Cerebellar cortex (tissue), 1 donor: ENCODE measurements at regions not wholly inside any gene's neighbourhood (a gene's known extent, or its start where the extent isn't known, plus 50 kb on each side); places are given as distances from the start of the nearest gene placed in this dataset.
"Not testable (repeated sequence)": the region's sequence is repeated elsewhere in the genome, so short reads cannot be mapped to it uniquely, and the experiment has no call there.

Experiments
- DNase-seq: peaks from one replicate; pipeline ENCODE4 v3.0.0-alpha.2; 2015; ENCODE audit warnings: low spot score

- DNase-seq: no peak
Measured at GRCh38 chr2:136282251-136282650, 164.3 kb upstream of the CXCR4 start.

GRCh38 chr2:136281281-136282114 is 163.5 kb upstream of the CXCR4 start:
- DNase-seq: no peak

GRCh38 chr2:136266346-136266745 is 148.4 kb upstream of the CXCR4 start:
- DNase-seq: not testable (repeated sequence)

GRCh38 chr2:136259551-136259950 is 141.6 kb upstream of the CXCR4 start:
- no peak for DNase-seq

- no peak for DNase-seq
Measured at GRCh38 chr2:136257893-136258292, 139.9 kb upstream of the CXCR4 start.

GRCh38 chr2:136255648-136256461 is 137.9 kb upstream of the CXCR4 start:
- DNase-seq: no peak

- DNase-seq: no peak
Measured at GRCh38 chr2:136255127-136255526, 137.2 kb upstream of the CXCR4 start.

GRCh38 chr2:136254681-136255080 is 136.7 kb upstream of the CXCR4 start:
- DNase-seq: no peak

GRCh38 chr2:136253288-136254004 is 135.5 kb upstream of the CXCR4 start:
- no peak for DNase-seq

- DNase-seq: no peak
Measured at GRCh38 chr2:136251885-136252585, 134.1 kb upstream of the CXCR4 start.

GRCh38 chr2:136251197-136251884 is 133.4 kb upstream of the CXCR4 start:
- no peak for DNase-seq

- DNase-seq: no peak
Measured at GRCh38 chr2:136250131-136250530, 132.2 kb upstream of the CXCR4 start.

- no peak for DNase-seq
Measured at GRCh38 chr2:136248907-136249306, 131.0 kb upstream of the CXCR4 start.

- DNase-seq: no peak
Measured at GRCh38 chr2:136248242-136248641, 130.3 kb upstream of the CXCR4 start.

GRCh38 chr2:136247204-136247950 is 129.4 kb upstream of the CXCR4 start:
- no peak for DNase-seq

GRCh38 chr2:136246086-136246669 is 128.2 kb upstream of the CXCR4 start:
- DNase-seq: no peak

GRCh38 chr2:136245211-136245610 is 127.3 kb upstream of the CXCR4 start:
- no peak for DNase-seq

- DNase-seq: no peak
Measured at GRCh38 chr2:136244536-136244885, 126.6 kb upstream of the CXCR4 start.

GRCh38 chr2:136243638-136244535 is 125.9 kb upstream of the CXCR4 start:
- no peak for DNase-seq
